NCI-H524 (cell line): ENCODE measurements at regions not wholly inside any gene's neighbourhood (a gene's known extent, or its start where the extent isn't known, plus 50 kb on each side); places are given as distances from the start of the nearest gene placed in this dataset.

Experiments used
- DNase-seq, 2 experiments: peaks; one replicate each; lab custom pipeline; 2025; lab: John Stamatoyannopoulos, UW

DNA sequence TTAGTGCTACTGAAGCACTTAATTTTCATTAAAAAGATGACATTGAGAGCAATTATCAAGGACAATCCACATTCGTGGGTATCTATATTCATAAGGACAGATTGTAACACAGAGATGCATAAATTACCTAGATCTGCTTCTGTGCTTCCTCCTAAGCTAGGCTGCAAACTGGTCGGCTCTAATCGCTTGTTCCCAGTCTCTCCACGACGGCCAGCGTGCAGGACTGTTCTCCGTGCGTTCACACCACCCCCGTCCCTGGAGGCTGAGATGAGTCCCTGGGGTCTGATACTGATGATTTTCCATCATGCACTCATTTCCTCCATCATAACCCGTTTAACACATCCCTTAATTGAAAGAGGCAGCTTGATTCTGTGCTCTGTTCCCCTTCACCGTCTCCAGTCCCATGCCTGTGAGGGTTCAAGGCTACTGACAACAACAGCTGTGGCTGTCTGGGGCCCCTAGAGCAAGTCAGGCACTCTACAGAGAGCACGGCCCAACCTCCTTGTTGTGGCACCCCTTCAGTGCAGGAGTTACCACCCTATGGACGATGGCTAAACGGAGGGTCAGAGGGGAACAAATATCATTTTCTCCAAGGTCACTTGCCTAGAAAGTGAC, 469.6 kb downstream of the NPHP4 start:
- no peak for DNase-seq

GRCh38 chr1:5519366-5520135, 472.7 kb downstream of the NPHP4 start:
- DNase-seq: no peak

DNA sequence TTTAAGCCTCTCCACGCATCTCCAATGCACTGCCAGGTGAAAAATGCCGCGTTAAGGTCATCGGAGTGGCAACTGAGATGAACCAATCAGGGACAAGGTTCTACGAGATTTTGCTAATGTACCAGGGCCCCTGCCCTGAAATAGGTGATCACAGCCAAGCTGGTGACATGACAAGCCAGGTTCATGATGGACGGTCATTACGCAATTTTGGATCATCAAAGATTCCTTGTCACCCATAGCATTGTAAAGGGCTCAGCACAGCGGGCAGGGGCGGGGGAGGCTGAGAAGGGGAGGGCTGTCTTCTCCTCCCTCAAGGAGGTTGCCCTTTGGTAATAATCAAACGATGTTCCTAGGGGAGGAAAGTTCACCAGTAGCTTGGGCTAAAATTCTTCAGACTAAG, 475.5 kb downstream of the NPHP4 start:
- DNase-seq: no peak

DNA sequence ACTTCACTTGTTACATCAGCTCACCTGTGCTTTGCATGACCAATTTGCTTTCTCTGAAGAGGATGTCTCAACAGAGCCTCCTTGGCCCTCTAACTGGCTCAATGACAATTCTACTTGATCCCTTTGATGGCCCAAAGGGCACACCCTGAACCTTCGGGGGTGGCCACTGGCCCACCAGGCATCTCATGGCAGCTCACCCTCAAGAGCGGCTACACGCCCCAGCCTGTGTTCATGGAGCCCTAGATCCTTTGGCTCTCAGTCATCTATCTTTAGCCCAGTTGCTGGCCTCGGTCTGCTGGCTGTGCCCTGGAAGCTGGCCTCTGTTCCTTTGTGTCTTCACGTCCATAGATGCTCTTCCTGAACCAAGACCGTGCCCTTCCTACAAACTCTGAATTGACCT, 476.7 kb downstream of the NPHP4 start:
- DNase-seq: no peak

DNA sequence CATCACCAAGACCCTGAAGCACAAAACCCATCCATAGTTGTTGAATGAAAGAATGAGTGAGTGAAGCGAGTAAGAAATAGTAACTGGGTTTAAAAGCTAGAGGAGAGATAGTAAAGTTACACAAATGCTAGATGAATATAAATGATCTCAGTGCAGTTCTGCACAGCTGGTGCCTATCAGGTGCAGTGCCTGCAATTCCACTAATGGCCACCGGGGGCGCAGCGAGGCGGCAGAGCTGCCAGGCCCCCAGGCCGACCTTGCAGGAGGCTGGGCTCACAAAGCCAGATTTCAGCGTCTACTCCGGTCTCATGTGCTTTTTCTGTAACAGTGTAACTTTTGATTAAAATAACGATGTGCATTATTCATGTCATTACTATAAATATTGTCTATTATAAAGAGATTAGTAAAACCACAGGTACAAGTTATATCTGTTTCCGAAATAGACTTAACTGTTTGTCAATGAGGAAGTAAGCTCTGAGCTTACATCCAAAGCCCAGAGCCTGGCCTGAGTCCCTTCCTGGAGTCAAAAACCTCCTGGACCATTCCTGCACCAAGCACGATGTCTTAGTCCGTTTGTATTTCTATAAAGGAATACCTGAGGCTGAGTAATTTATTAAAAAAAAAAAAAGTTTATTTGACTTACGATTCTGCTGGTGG, 477.6 kb downstream of the NPHP4 start:
- DNase-seq: peak in 1 of 2 experiments; percentile 45

- DNase-seq: no peak
These were observed 478.2 kb downstream of the NPHP4 start for GRCh38 chr1:5513846-5514526.

- DNase-seq: no peak
These were observed 479.0 kb downstream of the NPHP4 start for GRCh38 chr1:5513179-5513578.

GRCh38 chr1:5511381-5512097, 480.7 kb downstream of the NPHP4 start:
- no peak for DNase-seq

DNA sequence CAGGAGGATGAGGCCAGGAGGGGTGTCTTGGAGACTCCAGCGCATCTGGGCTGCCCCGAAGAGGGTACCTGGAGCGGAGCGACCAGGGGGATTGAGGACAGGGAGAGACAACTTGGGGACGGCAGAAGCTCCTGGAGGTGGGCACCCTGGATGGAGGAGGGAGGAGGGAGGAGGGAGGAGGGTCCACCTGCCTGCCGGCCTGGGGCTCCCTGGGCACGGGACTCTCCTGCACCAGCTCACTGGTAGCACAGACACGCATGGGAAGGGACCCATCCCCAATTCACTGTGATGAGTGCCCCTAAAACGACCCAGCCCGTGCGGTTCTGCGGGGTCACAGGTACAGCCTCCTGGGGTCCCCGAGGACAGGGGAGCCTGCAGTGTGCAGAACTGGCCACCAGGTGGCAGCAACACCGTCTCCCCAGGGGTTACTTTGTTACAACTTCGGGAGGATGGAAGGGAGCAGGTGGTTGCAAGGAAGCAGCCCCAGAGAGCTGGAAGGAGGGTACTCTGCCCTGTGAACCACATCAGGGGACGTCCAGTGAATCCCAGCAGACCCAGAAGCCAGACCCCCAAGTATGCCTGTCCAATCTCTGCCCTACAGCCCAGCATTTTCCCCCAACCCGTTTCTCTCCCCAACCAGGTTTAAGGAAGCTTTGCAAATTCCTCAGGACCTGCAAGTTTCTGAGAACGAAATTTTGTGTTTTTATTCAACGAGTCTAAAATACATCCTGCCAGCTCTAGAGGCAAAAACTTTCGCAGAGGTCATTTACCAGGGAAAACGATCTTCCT, 482.4 kb downstream of the NPHP4 start:
- peak in 1 of 2 experiments; percentile 51 for DNase-seq

- no peak for DNase-seq
These were observed 483.4 kb downstream of the NPHP4 start for GRCh38 chr1:5508669-5509330.

- no peak for DNase-seq
These were observed 484.9 kb downstream of the NPHP4 start for GRCh38 chr1:5507340-5507739.

DNA sequence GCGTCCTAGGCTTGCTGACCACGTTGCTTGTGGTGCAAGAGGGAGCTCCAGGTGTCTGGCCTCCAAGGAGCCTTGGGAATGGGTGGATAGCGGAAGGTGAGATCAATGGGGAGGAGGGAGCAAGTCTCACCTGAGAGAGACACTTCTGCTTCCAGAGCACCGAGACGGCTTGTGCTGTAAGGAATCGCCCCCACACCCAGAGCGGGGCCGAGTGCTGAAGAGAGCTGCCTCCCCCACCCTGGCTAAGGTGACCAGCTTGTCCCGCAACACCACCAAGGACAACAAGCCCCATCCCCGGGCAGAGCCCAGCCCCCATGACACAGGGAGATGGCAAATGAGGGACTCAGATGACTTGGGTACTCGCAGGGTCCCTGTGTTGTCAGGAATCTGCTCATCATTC, 485.6 kb downstream of the NPHP4 start:
- DNase-seq: no peak

DNA sequence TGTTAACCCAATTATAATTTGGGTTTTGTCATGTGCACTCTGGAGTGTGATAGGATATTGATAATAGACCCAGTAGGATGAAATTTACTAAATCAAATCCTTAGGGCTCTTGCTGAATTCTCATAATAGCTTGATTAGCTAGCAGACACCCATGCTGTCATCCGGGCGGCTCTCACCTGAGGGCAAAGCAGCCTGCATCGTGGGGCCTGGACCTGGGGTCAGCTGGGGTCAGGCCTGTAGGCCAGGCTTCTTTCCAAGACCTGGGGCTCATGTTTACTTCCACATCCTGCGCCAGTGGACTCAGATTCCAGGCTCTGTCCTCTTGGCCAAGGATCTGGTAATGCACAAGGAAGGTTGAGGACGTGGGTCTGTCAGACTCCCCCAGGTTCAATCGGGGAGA, 486.3 kb downstream of the NPHP4 start:
- no peak for DNase-seq

- DNase-seq: no peak
These were observed 487.9 kb downstream of the NPHP4 start for GRCh38 chr1:5504364-5504740.

DNA sequence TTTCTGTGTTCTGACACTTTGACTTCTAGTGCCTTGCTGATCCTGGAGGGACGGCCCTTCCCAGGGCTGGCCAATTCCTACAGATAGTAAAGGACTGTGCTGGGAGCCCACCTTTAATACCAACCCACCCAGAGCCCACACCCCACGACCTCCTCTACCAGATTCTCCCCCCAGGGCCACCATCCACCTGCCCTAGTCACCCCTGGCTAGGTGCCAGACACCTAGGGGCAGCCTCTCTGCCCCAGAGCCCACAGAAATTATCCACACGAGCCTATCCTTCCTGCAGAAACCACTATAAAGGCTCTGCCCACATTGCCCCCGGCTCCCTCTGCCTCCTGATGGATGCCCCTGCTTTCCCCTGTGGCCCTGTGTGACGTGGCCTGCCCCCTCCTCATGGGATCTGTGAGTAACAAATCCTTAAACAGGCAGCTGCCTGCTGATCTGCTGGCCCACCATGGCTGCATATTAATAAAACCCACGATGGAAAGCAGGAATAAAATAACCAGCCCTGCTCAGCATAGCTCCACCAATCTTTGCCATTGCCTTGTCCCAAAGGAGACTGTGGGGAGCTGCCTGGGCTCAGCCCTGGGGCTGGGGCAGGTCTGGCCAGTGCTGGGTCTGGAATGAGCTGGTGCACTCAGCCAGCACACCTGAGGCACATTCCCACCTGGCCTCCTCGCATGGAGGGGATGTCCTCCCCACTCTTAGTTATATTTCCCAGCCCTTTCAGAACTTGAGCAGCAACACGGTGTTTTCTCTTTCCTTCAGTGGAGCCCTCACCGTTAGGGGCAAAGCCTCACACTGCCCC, 488.5 kb downstream of the NPHP4 start:
- DNase-seq: no peak

GRCh38 chr1:5502311-5503194, 489.7 kb downstream of the NPHP4 start:
- no peak for DNase-seq

DNA sequence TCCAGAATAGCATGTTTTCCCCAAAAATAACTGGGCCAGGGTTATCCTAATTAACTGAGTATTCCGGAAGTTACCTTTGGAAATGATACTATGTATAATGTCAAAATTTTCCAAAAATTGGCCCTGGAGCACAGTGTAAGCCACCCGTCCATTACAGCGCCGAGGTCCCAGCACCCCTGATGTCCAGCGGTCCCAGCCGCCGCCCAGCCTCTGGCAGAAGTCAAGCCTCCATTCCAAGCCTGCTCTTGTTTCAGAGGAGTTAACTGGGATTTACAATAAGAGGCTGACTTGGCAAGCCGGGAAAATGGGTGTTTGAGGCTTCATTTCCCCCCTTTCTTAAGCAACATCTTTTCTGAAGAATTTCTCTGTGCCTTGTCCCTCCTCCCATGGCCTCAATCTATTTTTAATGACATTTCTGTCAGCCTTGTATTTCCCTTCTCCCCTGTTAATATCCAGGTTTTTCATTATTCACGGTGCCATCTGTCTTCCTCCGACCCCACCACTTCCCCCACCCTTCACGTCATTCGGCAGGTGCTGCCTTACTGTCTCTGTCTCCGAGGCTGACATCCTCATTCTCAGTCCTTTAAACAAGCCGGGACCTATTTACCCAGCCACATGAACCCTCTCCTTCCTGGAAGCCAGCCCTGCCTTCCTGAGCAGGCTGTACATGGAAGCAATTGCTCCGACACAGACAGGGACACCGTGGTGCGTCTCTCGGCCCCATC, 490.9 kb downstream of the NPHP4 start:
- no peak for DNase-seq

GRCh38 chr1:5500541-5500940, 491.7 kb downstream of the NPHP4 start:
- DNase-seq: no peak
